Effector memory CD8-positive, alpha-beta T cell (primary cell): ENCODE measurements at regions not wholly inside any gene's neighbourhood (a gene's known extent, or its start where the extent isn't known, plus 50 kb on each side); places are given as distances from the start of the nearest gene placed in this dataset.

Experiments used
- ATAC-seq: fragments of 150-1000 bp; cut with Tn5 transposase; replicated peaks from 2 replicates; pipeline ENCODE4 v1.10.0; 2021; ENCODE audit warnings: mild to moderate bottlenecking, moderate library complexity
- DNase-seq, 3 experiments: peaks; one replicate each; pipeline ENCODE4 v3.0.0; 2021
- H3K27ac Mint-ChIP-seq, 2 donors: one replicate each; pipeline ENCODE4 v1.8.0; 2022; ENCODE audit warnings: mild to moderate bottlenecking in 2 of 2, mixed read lengths in 2 of 2, moderate library complexity in 2 of 2
- H3K27me3 Mint-ChIP-seq, 2 donors: one replicate each; pipeline ENCODE4 v1.8.0; 2022; ENCODE audit warnings: mixed read lengths in 2 of 2
- H3K36me3 Mint-ChIP-seq: one replicate; pipeline ENCODE4 v1.8.0; 2022; ENCODE audit warnings: mild to moderate bottlenecking, moderate library complexity, mixed read lengths; ENCODE audit not compliant: insufficient read depth
- H3K4me1 Mint-ChIP-seq, 2 donors: one replicate each; pipeline ENCODE4 v1.8.0; 2022; ENCODE audit warnings: low read depth in 2 of 2, mixed read lengths in 2 of 2
- H3K4me3 Mint-ChIP-seq, 2 donors: one replicate each; pipeline ENCODE4 v1.8.0; 2022; ENCODE audit warnings: mild to moderate bottlenecking in 2 of 2, mixed read lengths in 2 of 2, moderate library complexity in 2 of 2
- H3K9me3 Mint-ChIP-seq, 2 donors: one replicate each; pipeline ENCODE4 v1.8.0; 2022; ENCODE audit warnings: mixed read lengths in 2 of 2

DNA sequence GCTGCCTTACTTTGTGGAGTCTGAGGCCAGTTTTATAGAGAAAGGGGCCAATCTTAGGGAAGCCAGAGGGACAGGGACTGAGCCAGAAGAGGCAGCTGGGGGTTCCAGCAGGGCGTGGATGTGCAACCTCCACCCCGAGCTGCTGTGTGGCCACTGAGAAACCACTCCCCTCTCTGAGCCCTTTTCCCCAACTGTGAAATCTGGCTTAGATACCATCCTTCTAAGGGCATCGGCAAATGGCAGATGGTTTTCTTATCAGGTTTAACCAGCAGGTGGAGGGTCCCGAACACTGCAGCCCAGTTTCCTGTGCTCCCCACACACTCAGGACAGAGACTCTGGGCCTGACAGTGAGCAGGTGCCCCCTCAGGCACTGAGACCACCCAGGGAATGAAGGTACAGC, 55.8 kb upstream of the SLC6A6 start:
- no peak for ATAC-seq
- Mint-ChIP-seq H3K27me3 (peaks cover 21 to 40% of the 10 kb centered on the region in 2 donors), H3K4me1 (no peaks in the 10 kb centered on the region), H3K36me3 (no peaks in the 10 kb centered on the region), H3K4me3 (no peak overlapping the region), H3K27ac (peak overlapping the region in 1 of 2 donors; percentile 66), H3K9me3 (no peaks in the 10 kb centered on the region)
- no peak for DNase-seq

DNA sequence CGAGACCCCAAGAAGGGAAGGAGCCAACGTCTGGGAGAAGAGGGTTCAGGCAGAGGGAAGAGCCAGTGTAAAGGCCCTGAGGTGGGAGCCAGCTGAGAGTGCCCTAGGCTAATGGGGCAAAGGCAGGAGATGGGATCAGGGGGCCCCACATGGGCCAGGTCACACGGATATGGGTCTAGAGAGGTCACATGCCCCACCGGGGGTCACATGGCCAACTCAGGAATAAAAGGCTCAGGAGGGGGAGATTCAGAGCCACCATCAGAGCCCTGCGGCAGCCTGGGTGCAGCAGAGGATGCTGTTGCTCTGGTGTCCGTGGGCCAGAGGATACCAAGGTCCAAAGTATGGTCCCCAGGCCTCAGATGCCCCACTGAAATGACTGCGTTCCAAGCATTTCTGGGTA, 55.3 kb upstream of the SLC6A6 start:
- H3K36me3 Mint-ChIP-seq, result no peaks in the 10 kb centered on the region
- H3K27me3 Mint-ChIP-seq, result peaks cover 22 to 43% of the 10 kb centered on the region in 2 donors
- no peak for DNase-seq
- no peaks in the 10 kb centered on the region for H3K4me1 Mint-ChIP-seq
- H3K4me3 Mint-ChIP-seq, result no peak overlapping the region
- ATAC-seq, result no peak
- no peaks in the 10 kb centered on the region for H3K9me3 Mint-ChIP-seq
- no peak overlapping the region for H3K27ac Mint-ChIP-seq

DNA sequence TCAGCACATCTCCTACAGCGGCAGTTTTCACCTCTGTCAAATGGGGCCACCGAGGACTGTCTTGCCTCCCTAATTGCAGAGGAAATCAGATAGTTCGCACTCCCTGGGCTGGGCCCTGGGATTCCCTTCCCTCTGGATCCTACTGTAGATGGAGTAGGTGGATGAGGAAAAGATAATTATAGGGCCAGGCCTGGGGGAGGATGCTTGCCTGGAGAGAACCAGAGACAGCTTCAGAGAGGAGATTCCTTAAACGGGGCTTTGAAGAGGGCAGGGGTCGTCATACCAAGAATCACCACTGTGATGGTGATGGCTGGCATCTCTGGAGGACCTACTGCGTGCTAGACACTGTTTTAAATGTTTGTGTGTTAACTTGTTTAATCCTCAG, 50.8 kb upstream of the SLC6A6 start:
- H3K4me1 Mint-ChIP-seq, result no peaks in the 10 kb centered on the region
- no peak for ATAC-seq
- peaks cover 11 to 17% of the 10 kb centered on the region in 2 donors for H3K27me3 Mint-ChIP-seq
- no peaks in the 10 kb centered on the region for H3K36me3 Mint-ChIP-seq
- H3K27ac Mint-ChIP-seq, result peak overlapping the region in 1 of 2 donors; percentile 39
- no peak for DNase-seq
- H3K4me3 Mint-ChIP-seq, result no peak overlapping the region
- no peaks in the 10 kb centered on the region for H3K9me3 Mint-ChIP-seq

DNA sequence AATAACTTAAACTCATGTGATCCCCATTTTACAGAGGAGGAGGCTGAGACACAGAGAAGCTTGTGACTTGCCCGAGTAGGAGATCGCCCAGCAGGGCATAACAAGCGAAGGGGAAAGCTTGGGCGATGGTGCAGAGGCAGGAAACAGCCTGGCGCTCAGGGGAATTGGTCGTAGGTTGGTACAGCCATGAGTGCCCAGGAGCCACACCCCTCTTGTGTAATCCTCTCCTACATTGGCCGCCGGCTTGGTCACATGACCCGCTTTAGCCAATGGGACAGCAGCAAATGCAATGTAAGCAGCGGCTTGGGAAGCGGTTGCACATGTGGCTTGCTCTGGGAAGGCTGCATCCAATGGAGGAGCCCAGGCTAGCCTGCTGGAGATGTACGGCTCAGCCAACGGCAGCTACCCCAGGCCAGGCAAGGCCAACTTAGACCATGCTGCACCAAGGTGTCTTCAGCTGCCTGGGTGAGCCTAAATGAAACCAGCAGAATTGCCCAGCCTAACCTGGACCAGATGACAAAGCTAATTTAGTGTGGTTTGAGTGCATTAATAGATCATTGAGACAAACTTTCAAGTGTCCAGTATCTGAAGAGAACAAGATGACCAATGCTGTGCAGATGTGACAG, 50.3 kb upstream of the SLC6A6 start:
- Mint-ChIP-seq H3K9me3 (no peaks in the 10 kb centered on the region), H3K4me3 (no peak overlapping the region), H3K36me3 (no peaks in the 10 kb centered on the region), H3K27ac (peak overlapping the region in 1 of 2 donors; percentile 39), H3K27me3 (peaks cover 11 to 12% of the 10 kb centered on the region in 2 donors), H3K4me1 (no peaks in the 10 kb centered on the region)
- no peak for ATAC-seq
- DNase-seq, result no peak
